ENCODE measurements at regions not wholly inside any gene's neighbourhood (a gene's known extent, or its start where the extent isn't known, plus 50 kb on each side); places are given as distances from the start of the nearest gene placed in this dataset.

DNA sequence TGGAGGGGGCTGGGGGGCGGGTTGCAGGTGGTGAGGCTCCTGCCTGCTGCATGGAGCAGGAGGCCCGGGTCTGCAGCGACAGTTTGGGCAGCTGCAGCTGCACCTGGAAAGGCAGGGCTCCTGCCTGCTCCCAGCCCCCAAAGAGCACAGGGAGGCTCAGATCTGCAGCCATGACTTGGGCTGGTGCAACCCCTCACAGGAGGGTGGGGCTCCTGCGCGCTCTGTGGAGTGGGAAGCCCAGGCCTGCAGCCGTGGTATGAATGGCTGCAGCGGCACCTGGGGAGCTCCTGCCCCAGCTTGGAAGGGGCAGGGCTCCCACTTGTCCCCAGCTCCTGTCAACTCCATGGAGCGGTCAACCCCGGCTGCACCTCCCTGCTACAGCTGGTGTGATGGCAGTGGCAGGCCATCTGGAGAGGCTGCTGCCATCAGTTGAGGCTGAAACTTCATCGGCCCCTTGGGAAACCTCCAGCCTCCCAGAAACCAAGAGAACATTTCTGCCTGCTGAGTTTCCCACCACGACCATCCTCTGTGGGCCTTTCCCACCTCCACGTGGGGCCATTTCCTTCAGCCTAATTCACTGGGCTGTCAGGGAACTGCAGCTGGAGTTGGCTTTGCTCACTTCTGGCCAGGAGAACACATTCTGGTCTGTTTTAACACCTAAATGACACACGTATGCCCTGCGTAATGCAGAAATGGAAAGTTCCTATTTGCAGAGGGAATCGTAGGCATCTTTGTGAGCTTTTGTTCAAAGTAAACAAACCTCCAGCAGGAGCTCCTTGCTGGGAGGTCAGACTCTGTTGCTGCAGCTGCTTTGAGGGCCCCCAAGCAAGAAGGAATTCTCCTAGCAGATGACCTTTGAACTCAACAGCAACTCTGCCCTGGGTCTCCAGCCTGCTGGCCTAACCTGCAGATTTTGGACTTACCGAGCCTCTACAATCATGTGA lies 429.0 kb downstream of the PREX1 start (continued):
- TF ChIP-seq PHF20 (CRISPR knock-in tag; IDR thresholded peaks at IDR 0.05): no peak
- 0 out of 2 replicates have a peak, but pooled peaks have one; percentile 34 for TF ChIP-seq ZNF780A (CRISPR knock-in tag; IDR thresholded peaks at IDR 0.05)
- TF ChIP-seq TFAP4 (IDR thresholded peaks at IDR 0.05; ENCODE audit: borderline replicate concordance, low read depth): peak; percentile 52
- TF ChIP-seq CREM (IDR thresholded peaks at IDR 0.05): 0 out of 2 replicates have a peak, but pooled peaks have one; percentile 39
- TF ChIP-seq CREM (CRISPR knock-in tag; IDR thresholded peaks at IDR 0.05): no peak
- 0 out of 2 replicates have a peak, but pooled peaks have one; percentile 10 for TF ChIP-seq SMAD1 (CRISPR knock-in tag; IDR thresholded peaks at IDR 0.05; ENCODE audit: borderline replicate concordance, low read depth)
- peak; percentile 51; the same call in 1 of the 2 replicates for TF ChIP-seq ARID4A (CRISPR knock-in tag; IDR thresholded peaks at IDR 0.05; ENCODE audit: borderline replicate concordance)
- TF ChIP-seq, protein P1, sequence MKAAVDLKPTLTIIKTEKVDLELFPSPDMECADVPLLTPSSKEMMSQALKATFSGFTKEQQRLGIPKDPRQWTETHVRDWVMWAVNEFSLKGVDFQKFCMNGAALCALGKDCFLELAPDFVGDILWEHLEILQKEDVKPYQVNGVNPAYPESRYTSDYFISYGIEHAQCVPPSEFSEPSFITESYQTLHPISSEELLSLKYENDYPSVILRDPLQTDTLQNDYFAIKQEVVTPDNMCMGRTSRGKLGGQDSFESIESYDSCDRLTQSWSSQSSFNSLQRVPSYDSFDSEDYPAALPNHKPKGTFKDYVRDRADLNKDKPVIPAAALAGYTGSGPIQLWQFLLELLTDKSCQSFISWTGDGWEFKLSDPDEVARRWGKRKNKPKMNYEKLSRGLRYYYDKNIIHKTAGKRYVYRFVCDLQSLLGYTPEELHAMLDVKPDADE (CRISPR knock-in tag; IDR thresholded peaks at IDR 0.05): no peak
- no peak; the same call in 1 of the 2 replicates for TF ChIP-seq SPEN (CRISPR knock-in tag; IDR thresholded peaks at IDR 0.05; ENCODE audit: low read depth)
- no peak for TF ChIP-seq SIX4 (CRISPR knock-in tag; IDR thresholded peaks at IDR 0.05)
- no peak for TF ChIP-seq TP53 (CRISPR knock-in tag; conservative IDR thresholded peaks at IDR 0.05)
- TF ChIP-seq, protein P2, sequence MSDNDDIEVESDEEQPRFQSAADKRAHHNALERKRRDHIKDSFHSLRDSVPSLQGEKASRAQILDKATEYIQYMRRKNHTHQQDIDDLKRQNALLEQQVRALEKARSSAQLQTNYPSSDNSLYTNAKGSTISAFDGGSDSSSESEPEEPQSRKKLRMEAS (IDR thresholded peaks at IDR 0.05): peak; percentile 72
- TF ChIP-seq FOXC1 (CRISPR knock-in tag; IDR thresholded peaks at IDR 0.05; ENCODE audit: borderline replicate concordance): 0 out of 2 replicates have a peak, but pooled peaks have one; percentile 73
- no peak for TF ChIP-seq JARID2 (CRISPR knock-in tag; IDR thresholded peaks at IDR 0.05; ENCODE audit: insufficient replicate concordance)
- TF ChIP-seq HOXA3 (CRISPR knock-in tag; IDR thresholded peaks at IDR 0.05): peak; percentile 82
- TF ChIP-seq, protein P3, sequence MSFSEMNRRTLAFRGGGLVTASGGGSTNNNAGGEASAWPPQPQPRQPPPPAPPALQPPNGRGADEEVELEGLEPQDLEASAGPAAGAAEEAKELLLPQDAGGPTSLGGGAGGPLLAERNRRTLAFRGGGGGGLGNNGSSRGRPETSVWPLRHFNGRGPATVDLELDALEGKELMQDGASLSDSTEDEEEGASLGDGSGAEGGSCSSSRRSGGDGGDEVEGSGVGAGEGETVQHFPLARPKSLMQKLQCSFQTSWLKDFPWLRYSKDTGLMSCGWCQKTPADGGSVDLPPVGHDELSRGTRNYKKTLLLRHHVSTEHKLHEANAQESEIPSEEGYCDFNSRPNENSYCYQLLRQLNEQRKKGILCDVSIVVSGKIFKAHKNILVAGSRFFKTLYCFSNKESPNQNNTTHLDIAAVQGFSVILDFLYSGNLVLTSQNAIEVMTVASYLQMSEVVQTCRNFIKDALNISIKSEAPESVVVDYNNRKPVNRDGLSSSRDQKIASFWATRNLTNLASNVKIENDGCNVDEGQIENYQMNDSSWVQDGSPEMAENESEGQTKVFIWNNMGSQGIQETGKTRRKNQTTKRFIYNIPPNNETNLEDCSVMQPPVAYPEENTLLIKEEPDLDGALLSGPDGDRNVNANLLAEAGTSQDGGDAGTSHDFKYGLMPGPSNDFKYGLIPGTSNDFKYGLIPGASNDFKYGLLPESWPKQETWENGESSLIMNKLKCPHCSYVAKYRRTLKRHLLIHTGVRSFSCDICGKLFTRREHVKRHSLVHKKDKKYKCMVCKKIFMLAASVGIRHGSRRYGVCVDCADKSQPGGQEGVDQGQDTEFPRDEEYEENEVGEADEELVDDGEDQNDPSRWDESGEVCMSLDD (CRISPR knock-in tag; IDR thresholded peaks at IDR 0.05; ENCODE audit: borderline replicate concordance): 0 out of 2 replicates have a peak, but pooled peaks have one; percentile 59
- peak; percentile 55; the same call in 1 of the 2 replicates for TF ChIP-seq BRD4 (CRISPR knock-in tag; IDR thresholded peaks at IDR 0.05)
- no peak for TF ChIP-seq KDM1A (CRISPR knock-in tag; IDR thresholded peaks at IDR 0.05)
- 0 out of 2 replicates have a peak, but pooled peaks have one; percentile 56 for TF ChIP-seq ZNF605 (CRISPR knock-in tag; IDR thresholded peaks at IDR 0.05)
